AG04449 (cell line): ENCODE measurements at regions not wholly inside any gene's neighbourhood (a gene's known extent, or its start where the extent isn't known, plus 50 kb on each side); places are given as distances from the start of the nearest gene placed in this dataset.

Source experiments
- CTCF ChIA-PET: fragments of 350-600 bp; formaldehyde crosslinking; extraction: SDS; loops from one replicate; lab custom pipeline; 2021; ENCODE audit warnings: antibody characterized with exemption; lab: Yijun Ruan, JAX
- POLR2A ChIA-PET: fragments of 400-600, 350-600 bp; formaldehyde crosslinking; extraction: SDS; loops from one replicate; lab custom pipeline; 2020; ENCODE audit warnings: antibody characterized with exemption, inconsistent platforms; lab: Yijun Ruan, JAX
- DNase-seq: peaks from one replicate; pipeline ENCODE4 v3.0.0-alpha.2; 2010; ENCODE audit warnings: low read depth, low spot score
- H3K4me3 ChIP-seq: 2 replicates; pipeline ENCODE4 v1.5.1; 2011; ENCODE audit warnings: low read depth, mild to moderate bottlenecking, control low read depth, low read length
- TF ChIP-seq, protein P1 (sequence below): IDR thresholded peaks from one replicate; pipeline ENCODE4 v1.5.1; 2011; ENCODE audit warnings: mild to moderate bottlenecking, moderate library complexity, low read length, control low read depth, inconsistent platforms; ENCODE audit not compliant: insufficient read depth; ENCODE audit errors: missing control alignments

GRCh38 chr2:16507655-16508489 is 157.8 kb downstream of the CYRIA start:
- TF ChIP-seq, protein P1, sequence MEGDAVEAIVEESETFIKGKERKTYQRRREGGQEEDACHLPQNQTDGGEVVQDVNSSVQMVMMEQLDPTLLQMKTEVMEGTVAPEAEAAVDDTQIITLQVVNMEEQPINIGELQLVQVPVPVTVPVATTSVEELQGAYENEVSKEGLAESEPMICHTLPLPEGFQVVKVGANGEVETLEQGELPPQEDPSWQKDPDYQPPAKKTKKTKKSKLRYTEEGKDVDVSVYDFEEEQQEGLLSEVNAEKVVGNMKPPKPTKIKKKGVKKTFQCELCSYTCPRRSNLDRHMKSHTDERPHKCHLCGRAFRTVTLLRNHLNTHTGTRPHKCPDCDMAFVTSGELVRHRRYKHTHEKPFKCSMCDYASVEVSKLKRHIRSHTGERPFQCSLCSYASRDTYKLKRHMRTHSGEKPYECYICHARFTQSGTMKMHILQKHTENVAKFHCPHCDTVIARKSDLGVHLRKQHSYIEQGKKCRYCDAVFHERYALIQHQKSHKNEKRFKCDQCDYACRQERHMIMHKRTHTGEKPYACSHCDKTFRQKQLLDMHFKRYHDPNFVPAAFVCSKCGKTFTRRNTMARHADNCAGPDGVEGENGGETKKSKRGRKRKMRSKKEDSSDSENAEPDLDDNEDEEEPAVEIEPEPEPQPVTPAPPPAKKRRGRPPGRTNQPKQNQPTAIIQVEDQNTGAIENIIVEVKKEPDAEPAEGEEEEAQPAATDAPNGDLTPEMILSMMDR, result peak; percentile 42
- CTCF ChIA-PET, result interaction anchor here (0.8 kb wide), 1 partner anchor 871 kb away, joined by 3 read pairs; no protein-coding TSS in a partner anchor
- no peak for DNase-seq
- no peak overlapping the region for H3K4me3 ChIP-seq
- POLR2A ChIA-PET, result no interaction called here

GRCh38 chr2:16506366-16506765 is 159.3 kb downstream of the CYRIA start:
- POLR2A ChIA-PET, result no interaction called here
- TF ChIP-seq, protein P1, result no peak
- CTCF ChIA-PET, result no interaction called here
- DNase-seq, result no peak
- H3K4me3 ChIP-seq, result no peak overlapping the region

GRCh38 chr2:16496426-16497388 is 168.9 kb downstream of the CYRIA start:
- ChIA-PET POLR2A (no interaction called here), CTCF (no interaction called here)
- TF ChIP-seq, protein P1, result no peak
- no peak for DNase-seq
- no peak overlapping the region for H3K4me3 ChIP-seq

GRCh38 chr2:16495509-16496208 is 170.0 kb downstream of the CYRIA start:
- POLR2A ChIA-PET, result no interaction called here
- H3K4me3 ChIP-seq, result no peak overlapping the region
- CTCF ChIA-PET, result no interaction called here
- TF ChIP-seq, protein P1, result no peak
- no peak for DNase-seq

GRCh38 chr2:16494836-16495508 is 170.7 kb downstream of the CYRIA start:
- CTCF ChIA-PET, result no interaction called here
- POLR2A ChIA-PET, result no interaction called here
- H3K4me3 ChIP-seq, result no peak overlapping the region
- no peak for DNase-seq
- TF ChIP-seq, protein P1, result no peak
